HG02642 (cell line): ENCODE measurements at regions not wholly inside any gene's neighbourhood (a gene's known extent, or its start where the extent isn't known, plus 50 kb on each side); places are given as distances from the start of the nearest gene placed in this dataset.

Experiments
- ATAC-seq: cut with Tn5 transposase; IDR thresholded peaks from one replicate; pipeline ENCODE4 v1.9.1; 2021; ENCODE audit warnings: mild to moderate bottlenecking; ENCODE audit not compliant: unreplicated experiment, poor library complexity

- no peak for ATAC-seq
Measured at GRCh38 chr4:179415037-179415846, 1973.0 kb upstream of the AGA start.

GRCh38 chr4:179415847-179416223 is 1973.6 kb upstream of the AGA start:
- ATAC-seq, result no peak

- ATAC-seq, result no peak
Measured at GRCh38 chr4:179417357-179417756, 1975.1 kb upstream of the AGA start.

- no peak for ATAC-seq
Measured at GRCh38 chr4:179437962-179438361, 1995.7 kb upstream of the AGA start.

- ATAC-seq, result no peak
Measured at GRCh38 chr4:179441596-179441995, 1999.4 kb upstream of the AGA start.

- ATAC-seq, result no peak
Measured at GRCh38 chr4:179447308-179447707, 2005.1 kb upstream of the AGA start.

- ATAC-seq, result no peak
Measured at GRCh38 chr4:179465131-179465797, 2023.0 kb upstream of the AGA start.

- no peak for ATAC-seq
Measured at GRCh38 chr4:179467878-179468277, 2025.6 kb upstream of the AGA start.

- ATAC-seq, result no peak
Measured at GRCh38 chr4:179472164-179472563, 2029.9 kb upstream of the AGA start.

- ATAC-seq, result no peak
Measured at GRCh38 chr4:179478608-179479007, 2036.4 kb upstream of the AGA start.

GRCh38 chr4:179485781-179486180 is 2043.5 kb upstream of the AGA start:
- ATAC-seq, result no peak

- no peak for ATAC-seq
Measured at GRCh38 chr4:179486570-179487335, 2044.5 kb upstream of the AGA start.

- no peak for ATAC-seq
Measured at GRCh38 chr4:179492260-179493080, 2050.2 kb upstream of the AGA start.

- no peak for ATAC-seq
Measured at GRCh38 chr4:179503976-179504375, 2061.7 kb upstream of the AGA start.

- no peak for ATAC-seq
Measured at GRCh38 chr4:179509489-179509888, 2067.3 kb upstream of the AGA start.

- no peak for ATAC-seq
Measured at GRCh38 chr4:179521952-179522351, 2079.7 kb upstream of the AGA start.

- ATAC-seq, result no peak
Measured at GRCh38 chr4:179530958-179531357, 2088.7 kb upstream of the AGA start.

GRCh38 chr4:179536694-179537093 is 2094.5 kb upstream of the AGA start:
- ATAC-seq, result no peak

GRCh38 chr4:179539641-179540040 is 2097.4 kb upstream of the AGA start:
- no peak for ATAC-seq

- ATAC-seq, result no peak
Measured at GRCh38 chr4:179543771-179544170, 2101.5 kb upstream of the AGA start.
